Activated CD4-positive, alpha-beta T cell treated with anti-CD3 and anti-CD28 coated beads, Interleukin-2, amount 10 ng/mL, durations not matched to agents 24 days and 14 days (primary cell): ENCODE measurements at regions not wholly inside any gene's neighbourhood (a gene's known extent, or its start where the extent isn't known, plus 50 kb on each side); places are given as distances from the start of the nearest gene placed in this dataset.
"Not testable (repeated sequence)": the region's sequence is repeated elsewhere in the genome, so short reads cannot be mapped to it uniquely, and the experiment has no call there.

Experiments
- DNase-seq: peaks from one replicate; pipeline ENCODE4 v3.0.0; 2022
- H3K27ac Mint-ChIP-seq: one replicate; pipeline ENCODE4 v1.8.0; 2022; ENCODE audit warnings: mild to moderate bottlenecking, mixed read lengths
- H3K27me3 Mint-ChIP-seq: one replicate; pipeline ENCODE4 v1.8.0; 2022; ENCODE audit warnings: mixed read lengths
- H3K36me3 Mint-ChIP-seq: one replicate; pipeline ENCODE4 v1.8.0; 2022; ENCODE audit warnings: low read depth, mild to moderate bottlenecking, mixed read lengths
- H3K4me1 Mint-ChIP-seq: one replicate; pipeline ENCODE4 v1.8.0; 2021; ENCODE audit warnings: mixed read lengths
- H3K4me3 Mint-ChIP-seq: one replicate; pipeline ENCODE4 v1.8.0; 2022; ENCODE audit warnings: mild to moderate bottlenecking, moderate library complexity, mixed read lengths
- H3K9me3 Mint-ChIP-seq: one replicate; pipeline ENCODE4 v1.8.0; 2021; ENCODE audit warnings: mixed read lengths
- intact Hi-C: fragments of 100-400 bp; cut with micrococcal nuclease; formaldehyde crosslinking; loops from one replicate; pipeline ENCODE4 v1.15.1; 2023

DNA sequence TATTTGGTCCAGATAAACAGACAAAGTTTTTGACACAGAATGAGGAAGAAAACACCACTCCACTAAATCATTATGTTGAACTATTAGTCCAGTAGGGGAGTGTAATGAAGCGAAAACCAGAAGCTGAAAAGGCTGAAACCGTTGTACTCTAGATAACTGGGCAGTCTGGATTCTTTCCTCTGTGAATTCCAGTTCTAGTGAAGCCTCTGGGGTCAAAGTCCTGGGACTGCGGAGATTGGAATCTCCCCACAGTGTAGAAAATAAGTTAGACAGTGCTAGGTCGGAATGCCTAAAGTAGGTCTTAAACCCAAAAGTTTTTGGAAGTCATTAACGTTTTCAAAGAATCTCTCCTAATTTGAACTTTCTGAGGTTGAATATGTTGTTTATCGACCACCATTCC is 1589.9 kb downstream of the REEP3 start:
- H3K27me3 Mint-ChIP-seq, H3K4me3 Mint-ChIP-seq, H3K27ac Mint-ChIP-seq, H3K4me1 Mint-ChIP-seq, H3K36me3 Mint-ChIP-seq, intact Hi-C loops, DNase-seq, H3K9me3 Mint-ChIP-seq: not testable (repeated sequence)

DNA sequence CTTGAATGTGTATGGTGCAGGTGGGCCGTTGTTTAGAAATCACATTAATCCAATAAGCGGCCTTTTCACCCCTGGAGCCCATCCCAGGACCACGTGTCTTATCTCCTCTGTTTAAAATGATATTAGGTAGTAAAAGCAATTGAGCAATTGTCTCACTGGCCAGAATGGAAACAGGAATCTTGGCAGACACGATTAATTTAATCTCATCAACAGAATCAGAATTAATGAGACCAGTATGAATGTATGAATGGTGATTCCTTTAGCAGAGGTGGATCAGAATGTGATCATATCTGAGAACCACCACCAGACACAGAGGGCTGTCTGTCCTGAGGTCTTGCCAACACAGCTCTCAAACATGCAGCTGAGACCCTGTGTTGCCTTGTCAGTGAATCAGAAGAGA is 1591.4 kb downstream of the REEP3 start:
- intact Hi-C loops = no loop called here
- H3K36me3 Mint-ChIP-seq = no peaks in the 10 kb centered on the region
- no peaks in the 10 kb centered on the region for H3K4me1 Mint-ChIP-seq
- H3K9me3 Mint-ChIP-seq = peaks cover 9% of the 10 kb centered on the region
- no peak overlapping the region for H3K4me3 Mint-ChIP-seq
- DNase-seq = no peak
- no peaks in the 10 kb centered on the region for H3K27me3 Mint-ChIP-seq
- H3K27ac Mint-ChIP-seq = no peak overlapping the region

DNA sequence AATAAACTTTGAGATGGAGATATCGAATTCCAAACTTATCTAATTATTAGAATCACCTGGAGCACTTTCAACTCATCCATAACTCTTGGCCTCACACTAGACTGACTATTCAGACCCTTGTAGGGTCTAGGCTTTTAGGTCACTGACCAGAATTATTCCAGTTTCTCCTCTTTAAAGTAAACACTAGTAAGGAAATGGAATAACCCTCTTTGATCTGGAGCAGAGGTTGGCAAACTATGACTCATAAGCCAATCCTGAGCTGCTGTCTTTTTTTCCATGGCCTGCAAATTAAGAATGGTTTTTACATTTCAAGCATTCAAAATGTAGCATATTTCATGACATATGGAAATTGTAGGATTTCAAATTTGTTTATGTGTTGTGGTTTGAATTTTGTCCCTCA is 1601.9 kb downstream of the REEP3 start:
- H3K9me3 Mint-ChIP-seq = peaks cover 16% of the 10 kb centered on the region
- intact Hi-C loops = no loop called here
- H3K4me3 Mint-ChIP-seq = no peak overlapping the region
- H3K4me1 Mint-ChIP-seq = no peaks in the 10 kb centered on the region
- H3K27ac Mint-ChIP-seq = no peak overlapping the region
- DNase-seq = no peak
- no peaks in the 10 kb centered on the region for H3K36me3 Mint-ChIP-seq
- H3K27me3 Mint-ChIP-seq = no peaks in the 10 kb centered on the region

- Mint-ChIP-seq H3K36me3 (no peaks in the 10 kb centered on the region), H3K4me1 (no peaks in the 10 kb centered on the region), H3K4me3 (no peak overlapping the region), H3K27ac (no peak overlapping the region), H3K27me3 (no peaks in the 10 kb centered on the region), H3K9me3 (peaks cover 11% of the 10 kb centered on the region)
- no peak for DNase-seq
- intact Hi-C loops = no loop called here
Measured at GRCh38 chr10:65125212-65125611, 1604.0 kb downstream of the REEP3 start.

- no peak overlapping the region for H3K27ac Mint-ChIP-seq
- H3K4me1 Mint-ChIP-seq = no peaks in the 10 kb centered on the region
- no peaks in the 10 kb centered on the region for H3K36me3 Mint-ChIP-seq
- intact Hi-C loops = no loop called here
- no peaks in the 10 kb centered on the region for H3K27me3 Mint-ChIP-seq
- H3K9me3 Mint-ChIP-seq = peaks cover 11% of the 10 kb centered on the region
- DNase-seq = no peak
- H3K4me3 Mint-ChIP-seq = no peak overlapping the region
Measured at GRCh38 chr10:65126288-65126687, 1605.1 kb downstream of the REEP3 start.

DNA sequence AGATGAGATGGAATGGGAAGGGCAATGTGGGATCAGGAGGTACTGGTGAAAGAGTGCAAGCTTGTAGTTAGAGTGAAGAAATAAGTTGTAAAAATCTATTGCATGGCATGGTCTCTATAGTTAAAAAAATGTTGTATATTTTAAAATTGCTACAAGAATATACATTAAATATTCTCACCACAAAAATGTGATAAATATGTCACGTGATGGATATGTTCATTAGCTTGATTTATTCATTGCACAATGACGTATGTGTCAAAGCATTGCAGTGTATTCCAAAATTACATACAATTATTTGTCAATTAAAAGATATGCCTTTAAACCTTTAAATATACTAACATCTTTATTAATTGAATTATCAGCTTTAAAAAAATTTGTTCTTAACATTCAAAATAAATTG is 1607.1 kb downstream of the REEP3 start:
- H3K27me3 Mint-ChIP-seq = no peaks in the 10 kb centered on the region
- intact Hi-C loops = no loop called here
- H3K4me3 Mint-ChIP-seq = no peak overlapping the region
- H3K36me3 Mint-ChIP-seq = no peaks in the 10 kb centered on the region
- no peak overlapping the region for H3K27ac Mint-ChIP-seq
- no peak for DNase-seq
- H3K4me1 Mint-ChIP-seq = no peaks in the 10 kb centered on the region
- peaks cover 3% of the 10 kb centered on the region for H3K9me3 Mint-ChIP-seq

DNA sequence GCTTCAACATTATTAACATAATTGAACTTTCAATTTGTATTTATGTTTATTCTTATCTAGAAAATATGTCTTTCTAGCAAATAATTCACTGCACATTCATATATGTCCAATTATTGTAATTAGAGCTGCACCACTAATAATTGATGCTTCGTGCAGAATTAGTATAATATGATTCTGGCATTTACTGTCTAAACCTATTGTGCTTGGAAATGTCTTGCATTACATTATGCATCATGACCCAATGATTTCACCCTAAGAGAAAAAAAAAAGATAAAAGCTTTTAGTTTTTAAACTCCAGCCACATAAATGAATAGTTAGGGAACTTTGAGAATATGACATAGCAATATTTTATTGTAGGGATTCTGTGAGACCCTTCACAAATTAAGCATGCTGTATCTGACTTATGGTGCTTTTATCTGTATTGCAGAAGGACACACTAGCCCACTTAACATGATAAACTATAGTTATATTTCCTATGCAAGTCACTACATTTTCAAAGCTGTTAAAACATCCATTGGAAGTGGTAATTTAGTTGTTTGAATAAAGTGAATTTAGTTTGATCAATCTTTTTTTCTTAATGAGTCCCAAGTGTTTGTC is 1609.1 kb downstream of the REEP3 start:
- no peaks in the 10 kb centered on the region for H3K27me3 Mint-ChIP-seq
- no peaks in the 10 kb centered on the region for H3K36me3 Mint-ChIP-seq
- H3K4me1 Mint-ChIP-seq = no peaks in the 10 kb centered on the region
- H3K9me3 Mint-ChIP-seq = no peaks in the 10 kb centered on the region
- no peak for DNase-seq
- H3K27ac Mint-ChIP-seq = no peak overlapping the region
- intact Hi-C loops = no loop called here
- no peak overlapping the region for H3K4me3 Mint-ChIP-seq

GRCh38 chr10:65133652-65134051 is 1612.5 kb downstream of the REEP3 start:
- H3K36me3 Mint-ChIP-seq = no peaks in the 10 kb centered on the region

DNA sequence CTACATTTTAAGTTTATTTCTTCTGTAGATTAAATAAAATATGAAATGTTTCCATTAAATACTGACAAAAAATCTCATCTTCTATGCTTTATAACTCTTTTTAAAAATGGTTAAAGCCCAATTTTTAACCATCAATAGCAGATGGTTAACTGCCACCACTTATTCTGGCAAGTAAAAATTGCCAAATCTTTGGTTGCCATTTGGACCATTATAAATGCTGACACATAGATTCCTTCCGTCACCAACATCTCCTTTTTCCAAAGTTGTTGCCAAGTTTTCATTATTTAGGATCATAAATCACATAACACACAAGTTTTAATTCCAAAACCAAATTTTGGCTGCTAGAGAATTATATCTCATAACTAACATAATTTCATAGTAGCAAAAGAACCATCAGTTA is 1614.3 kb downstream of the REEP3 start:
- Mint-ChIP-seq H3K4me1 (no peaks in the 10 kb centered on the region), H3K9me3 (no peaks in the 10 kb centered on the region), H3K4me3 (no peak overlapping the region), H3K36me3 (no peaks in the 10 kb centered on the region), H3K27ac (no peak overlapping the region), H3K27me3 (no peaks in the 10 kb centered on the region)
- intact Hi-C loops = no loop called here
- DNase-seq = no peak

More at GRCh38 chr10:65133652-65134051, 1612.5 kb downstream of the REEP3 start:
- Mint-ChIP-seq H3K4me3 (no peak overlapping the region), H3K4me1 (no peaks in the 10 kb centered on the region), H3K27me3 (no peaks in the 10 kb centered on the region), H3K27ac (no peak overlapping the region), H3K9me3 (no peaks in the 10 kb centered on the region)
- no peak for DNase-seq
- intact Hi-C loops = no loop called here

DNA sequence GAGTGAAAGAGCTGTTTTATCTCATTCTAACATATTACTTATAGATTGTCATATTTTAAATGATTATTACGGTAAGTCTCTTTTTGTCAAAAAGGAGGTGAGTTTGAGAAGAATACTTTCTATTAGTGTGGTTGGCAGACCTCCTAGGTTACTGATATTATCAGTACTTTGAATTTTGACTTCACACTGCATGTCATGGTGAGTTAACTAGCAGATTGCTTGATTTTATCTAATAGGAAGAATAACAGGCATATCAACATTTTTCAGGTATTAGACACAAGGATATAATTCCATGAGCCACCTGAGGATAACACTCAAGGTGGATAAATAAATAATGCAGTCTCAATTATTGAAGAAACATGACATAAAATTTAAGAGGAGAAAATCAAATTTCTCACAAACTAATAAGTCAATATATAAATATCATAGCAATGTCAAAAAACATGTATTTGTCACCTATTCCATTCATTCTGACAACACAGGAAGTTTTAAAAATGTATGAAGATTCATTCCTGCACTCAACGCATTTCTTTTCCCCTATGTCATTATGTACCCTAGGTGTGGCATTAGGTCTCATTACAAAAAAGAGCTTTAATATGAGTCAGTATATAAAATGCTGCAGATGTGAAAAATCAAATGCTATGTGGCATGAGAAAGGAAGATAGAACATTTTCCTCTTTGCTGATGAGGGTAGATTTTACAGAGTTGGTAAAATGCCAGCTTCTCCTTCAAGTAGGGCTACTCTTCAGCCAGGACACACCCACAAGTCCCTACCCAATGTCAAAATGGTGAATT is 1621.6 kb downstream of the REEP3 start:
- DNase-seq = no peak
- no peaks in the 10 kb centered on the region for H3K9me3 Mint-ChIP-seq
- no peak overlapping the region for H3K4me3 Mint-ChIP-seq
- H3K36me3 Mint-ChIP-seq = no peaks in the 10 kb centered on the region
- intact Hi-C loops = no loop called here
- no peaks in the 10 kb centered on the region for H3K4me1 Mint-ChIP-seq
- H3K27me3 Mint-ChIP-seq = no peaks in the 10 kb centered on the region
- H3K27ac Mint-ChIP-seq = no peak overlapping the region

GRCh38 chr10:65143723-65144122 is 1622.5 kb downstream of the REEP3 start:
- intact Hi-C loops = no loop called here
- H3K9me3 Mint-ChIP-seq = no peaks in the 10 kb centered on the region
- no peak for DNase-seq
- H3K36me3 Mint-ChIP-seq = no peaks in the 10 kb centered on the region
- H3K4me1 Mint-ChIP-seq = no peaks in the 10 kb centered on the region
- H3K27me3 Mint-ChIP-seq = no peaks in the 10 kb centered on the region
- no peak overlapping the region for H3K27ac Mint-ChIP-seq
- H3K4me3 Mint-ChIP-seq = no peak overlapping the region

DNA sequence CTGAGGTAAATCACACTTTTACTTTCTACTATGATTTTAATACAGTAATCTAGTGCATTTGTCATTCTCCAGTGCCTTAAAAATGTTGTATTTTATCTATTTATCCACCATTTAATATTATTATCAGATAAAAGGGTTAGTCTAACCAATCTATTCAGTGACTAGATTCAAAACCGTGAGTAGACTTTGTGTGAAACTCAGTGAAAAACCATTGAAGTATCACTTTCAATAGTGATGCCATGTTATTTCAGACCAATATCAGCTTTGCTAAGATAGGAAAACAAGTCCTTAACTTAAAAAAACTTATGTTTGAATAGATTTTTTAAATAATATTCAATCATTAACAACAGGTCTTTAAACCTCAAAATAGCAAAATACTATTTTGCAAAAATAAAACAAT is 1628.7 kb downstream of the REEP3 start:
- DNase-seq = no peak
- H3K27ac Mint-ChIP-seq = no peak overlapping the region
- no peaks in the 10 kb centered on the region for H3K9me3 Mint-ChIP-seq
- H3K36me3 Mint-ChIP-seq = no peaks in the 10 kb centered on the region
- H3K4me1 Mint-ChIP-seq = no peaks in the 10 kb centered on the region
- intact Hi-C loops = no loop called here
- H3K27me3 Mint-ChIP-seq = no peaks in the 10 kb centered on the region
- H3K4me3 Mint-ChIP-seq = no peak overlapping the region

DNA sequence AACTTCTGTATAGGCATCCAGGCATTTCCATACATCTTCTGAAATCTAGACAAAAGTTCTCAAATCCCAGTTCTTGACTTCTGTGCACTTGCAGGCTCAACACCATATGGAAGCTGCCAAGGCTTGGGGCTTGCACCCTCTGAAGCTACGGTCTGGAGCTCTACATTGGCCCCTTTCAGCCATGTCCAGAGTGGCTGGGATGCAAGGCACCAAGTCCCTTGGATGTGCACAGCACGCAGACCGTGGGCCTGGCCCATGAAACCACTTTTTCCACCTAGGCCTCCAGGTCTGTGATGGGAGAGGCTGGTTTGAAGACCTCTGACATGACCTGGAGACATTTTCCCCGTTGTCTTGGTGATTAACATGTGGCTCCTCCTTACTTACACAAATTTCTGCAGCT is 1645.1 kb downstream of the REEP3 start:
- intact Hi-C loops = no loop called here
- Mint-ChIP-seq H3K36me3 (no peaks in the 10 kb centered on the region), H3K27me3 (no peaks in the 10 kb centered on the region), H3K27ac (no peak overlapping the region), H3K9me3 (no peaks in the 10 kb centered on the region), H3K4me3 (no peak overlapping the region), H3K4me1 (no peaks in the 10 kb centered on the region)
- no peak for DNase-seq

- DNase-seq = no peak
- H3K27me3 Mint-ChIP-seq = no peaks in the 10 kb centered on the region
- no peaks in the 10 kb centered on the region for H3K4me1 Mint-ChIP-seq
- H3K36me3 Mint-ChIP-seq = no peaks in the 10 kb centered on the region
- H3K9me3 Mint-ChIP-seq = no peaks in the 10 kb centered on the region
- intact Hi-C loops = no loop called here
- H3K4me3 Mint-ChIP-seq = no peak overlapping the region
- H3K27ac Mint-ChIP-seq = no peak overlapping the region
Measured at GRCh38 chr10:65172249-65172648, 1651.0 kb downstream of the REEP3 start.

GRCh38 chr10:65176994-65177393 is 1655.8 kb downstream of the REEP3 start:
- H3K4me3 Mint-ChIP-seq = no peak overlapping the region
- peaks cover 3% of the 10 kb centered on the region for H3K9me3 Mint-ChIP-seq
- intact Hi-C loops = no loop called here
- no peaks in the 10 kb centered on the region for H3K36me3 Mint-ChIP-seq
- no peak overlapping the region for H3K27ac Mint-ChIP-seq
- no peaks in the 10 kb centered on the region for H3K4me1 Mint-ChIP-seq
- no peaks in the 10 kb centered on the region for H3K27me3 Mint-ChIP-seq
- DNase-seq = no peak
